Sigmoid colon (tissue), 4 donors: ENCODE measurements at regions not wholly inside any gene's neighbourhood (a gene's known extent, or its start where the extent isn't known, plus 50 kb on each side); places are given as distances from the start of the nearest gene placed in this dataset.

ENCODE experiments used
- EP300 ChIP-seq, 4 donors: sonication (generic); formaldehyde crosslinking; IDR thresholded peaks; one replicate each; pipeline ENCODE4 v1.6.1; 2017; ENCODE audit warnings: antibody characterized with exemption in 4 of 4
- POLR2A ChIP-seq, 2 donors: fragments of 450-650 bp; IDR thresholded peaks; one replicate each; pipeline ENCODE4 v1.6.1; 2016; ENCODE audit warnings: antibody characterized with exemption in 2 of 2, mild to moderate bottlenecking in 2 of 2, moderate library complexity in 2 of 2
- POLR2AphosphoS5 ChIP-seq, 4 donors: sonication (generic); formaldehyde crosslinking; IDR thresholded peaks; one replicate each; pipeline ENCODE4 v1.6.1; 2017; ENCODE audit warnings: antibody characterized with exemption in 4 of 4
- TF ChIP-seq, protein P1 (sequence below), 4 experiments: fragments of 450-650 bp in 3 of 4; fragments of 200-600 bp in 1 of 4; IDR thresholded peaks; one replicate each; pipeline ENCODE4 v1.5.1; 2016 to 2019; ENCODE audit warnings: antibody characterized with exemption in 4 of 4, mild to moderate bottlenecking in 3 of 4, moderate library complexity in 2 of 4

GRCh38 chr2:9108210-9108967 lies 98.2 kb upstream of the ASAP2 start:
- TF ChIP-seq POLR2AphosphoS5 (IDR thresholded peaks at IDR 0.05) = no peak
- no peak for TF ChIP-seq EP300 (IDR thresholded peaks at IDR 0.05)
- TF ChIP-seq, protein P1, sequence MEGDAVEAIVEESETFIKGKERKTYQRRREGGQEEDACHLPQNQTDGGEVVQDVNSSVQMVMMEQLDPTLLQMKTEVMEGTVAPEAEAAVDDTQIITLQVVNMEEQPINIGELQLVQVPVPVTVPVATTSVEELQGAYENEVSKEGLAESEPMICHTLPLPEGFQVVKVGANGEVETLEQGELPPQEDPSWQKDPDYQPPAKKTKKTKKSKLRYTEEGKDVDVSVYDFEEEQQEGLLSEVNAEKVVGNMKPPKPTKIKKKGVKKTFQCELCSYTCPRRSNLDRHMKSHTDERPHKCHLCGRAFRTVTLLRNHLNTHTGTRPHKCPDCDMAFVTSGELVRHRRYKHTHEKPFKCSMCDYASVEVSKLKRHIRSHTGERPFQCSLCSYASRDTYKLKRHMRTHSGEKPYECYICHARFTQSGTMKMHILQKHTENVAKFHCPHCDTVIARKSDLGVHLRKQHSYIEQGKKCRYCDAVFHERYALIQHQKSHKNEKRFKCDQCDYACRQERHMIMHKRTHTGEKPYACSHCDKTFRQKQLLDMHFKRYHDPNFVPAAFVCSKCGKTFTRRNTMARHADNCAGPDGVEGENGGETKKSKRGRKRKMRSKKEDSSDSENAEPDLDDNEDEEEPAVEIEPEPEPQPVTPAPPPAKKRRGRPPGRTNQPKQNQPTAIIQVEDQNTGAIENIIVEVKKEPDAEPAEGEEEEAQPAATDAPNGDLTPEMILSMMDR (IDR thresholded peaks at IDR 0.05) = no peak
- TF ChIP-seq POLR2A (IDR thresholded peaks at IDR 0.05) = no peak
